GM19035 (cell line): ENCODE measurements at regions not wholly inside any gene's neighbourhood (a gene's known extent, or its start where the extent isn't known, plus 50 kb on each side); places are given as distances from the start of the nearest gene placed in this dataset.
"Not testable (repeated sequence)": the region's sequence is repeated elsewhere in the genome, so short reads cannot be mapped to it uniquely, and the experiment has no call there.

Source experiments
- ATAC-seq: cut with Tn5 transposase; IDR thresholded peaks from one replicate; pipeline ENCODE4 v1.9.1; 2021; ENCODE audit not compliant: unreplicated experiment

- ATAC-seq, result no peak
Measured at GRCh38 chr15:95761501-95762165, 568.9 kb upstream of the NR2F2 start.

- no peak for ATAC-seq
Measured at GRCh38 chr15:95763426-95763825, 567.1 kb upstream of the NR2F2 start.

GRCh38 chr15:95765161-95765560, 565.3 kb upstream of the NR2F2 start:
- ATAC-seq, result no peak

GRCh38 chr15:95770196-95770595, 560.3 kb upstream of the NR2F2 start:
- ATAC-seq, result no peak

- no peak for ATAC-seq
Measured at GRCh38 chr15:95772982-95773381, 557.5 kb upstream of the NR2F2 start.

GRCh38 chr15:95784508-95784907, 546.0 kb upstream of the NR2F2 start:
- no peak for ATAC-seq

GRCh38 chr15:95785276-95785675, 545.2 kb upstream of the NR2F2 start:
- not testable (repeated sequence) for ATAC-seq

- no peak for ATAC-seq
Measured at GRCh38 chr15:95793231-95793630, 537.3 kb upstream of the NR2F2 start.

GRCh38 chr15:95795386-95795785, 535.1 kb upstream of the NR2F2 start:
- ATAC-seq, result no peak

GRCh38 chr15:95799286-95800200, 531.0 kb upstream of the NR2F2 start:
- no peak for ATAC-seq

GRCh38 chr15:95804484-95804883, 526.0 kb upstream of the NR2F2 start:
- ATAC-seq, result no peak

- no peak for ATAC-seq
Measured at GRCh38 chr15:95812491-95812890, 518.0 kb upstream of the NR2F2 start.

- ATAC-seq, result no peak
Measured at GRCh38 chr15:95814908-95815307, 515.6 kb upstream of the NR2F2 start.

- no peak for ATAC-seq
Measured at GRCh38 chr15:95816591-95816990, 513.9 kb upstream of the NR2F2 start.

- no peak for ATAC-seq
Measured at GRCh38 chr15:95822961-95823360, 507.5 kb upstream of the NR2F2 start.

- no peak for ATAC-seq
Measured at GRCh38 chr15:95825208-95825607, 505.3 kb upstream of the NR2F2 start.

GRCh38 chr15:95825671-95826411, 504.7 kb upstream of the NR2F2 start:
- ATAC-seq, result no peak

- ATAC-seq, result no peak
Measured at GRCh38 chr15:95826412-95827195, 503.9 kb upstream of the NR2F2 start.

- ATAC-seq, result no peak
Measured at GRCh38 chr15:95829062-95829461, 501.4 kb upstream of the NR2F2 start.

- no peak for ATAC-seq
Measured at GRCh38 chr15:95830281-95830680, 500.2 kb upstream of the NR2F2 start.

GRCh38 chr15:95832668-95833067, 497.8 kb upstream of the NR2F2 start:
- no peak for ATAC-seq
